Left renal pelvis (tissue), 4 donors: ENCODE measurements at regions not wholly inside any gene's neighbourhood (a gene's known extent, or its start where the extent isn't known, plus 50 kb on each side); places are given as distances from the start of the nearest gene placed in this dataset.
"Not testable (repeated sequence)": the region's sequence is repeated elsewhere in the genome, so short reads cannot be mapped to it uniquely, and the experiment has no call there.

Source experiments
- DNase-seq, 4 donors: peaks; one replicate each; pipeline ENCODE4 v3.0.0-alpha.2; 2013; ENCODE audit warnings: low read depth in 4 of 4, low spot score in 3 of 4

DNA sequence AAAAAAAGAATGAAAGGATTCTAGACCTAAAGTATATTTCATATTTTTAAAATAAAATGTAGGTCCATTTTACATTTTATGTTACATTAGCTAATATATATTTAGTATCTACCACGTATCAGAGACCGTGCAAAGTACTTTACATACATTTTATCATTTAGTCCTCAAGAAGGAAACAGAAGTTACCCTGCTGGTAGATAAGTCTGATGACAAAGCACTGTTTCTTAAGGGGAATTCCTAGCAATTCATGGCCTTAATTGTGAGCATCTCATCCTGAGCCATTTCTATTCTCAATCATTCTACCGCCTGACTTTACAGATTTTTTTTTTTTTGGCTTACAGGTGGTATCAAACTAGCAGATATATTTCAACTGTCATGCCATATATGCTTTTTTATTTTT, 367.7 kb downstream of the PRELID2 start:
- DNase-seq: no peak

DNA sequence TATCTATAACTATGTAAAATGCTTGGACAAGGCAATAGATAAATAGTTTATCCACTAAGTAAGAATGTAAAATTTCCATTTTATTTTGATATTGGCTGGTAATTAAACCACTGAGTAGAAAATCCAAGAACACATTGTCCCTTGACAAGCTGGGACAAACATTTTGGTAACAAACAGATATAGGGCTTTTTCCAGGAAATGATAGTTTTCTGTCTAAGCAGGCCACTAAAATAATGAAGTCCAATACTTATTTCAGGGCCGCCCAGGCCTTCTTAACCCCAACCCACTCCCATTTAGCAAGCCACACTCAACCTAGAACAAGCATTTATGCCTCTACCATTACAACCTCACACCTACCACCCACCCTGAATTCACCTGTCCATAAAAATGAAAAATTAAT, 368.6 kb downstream of the PRELID2 start:
- DNase-seq: no peak

DNA sequence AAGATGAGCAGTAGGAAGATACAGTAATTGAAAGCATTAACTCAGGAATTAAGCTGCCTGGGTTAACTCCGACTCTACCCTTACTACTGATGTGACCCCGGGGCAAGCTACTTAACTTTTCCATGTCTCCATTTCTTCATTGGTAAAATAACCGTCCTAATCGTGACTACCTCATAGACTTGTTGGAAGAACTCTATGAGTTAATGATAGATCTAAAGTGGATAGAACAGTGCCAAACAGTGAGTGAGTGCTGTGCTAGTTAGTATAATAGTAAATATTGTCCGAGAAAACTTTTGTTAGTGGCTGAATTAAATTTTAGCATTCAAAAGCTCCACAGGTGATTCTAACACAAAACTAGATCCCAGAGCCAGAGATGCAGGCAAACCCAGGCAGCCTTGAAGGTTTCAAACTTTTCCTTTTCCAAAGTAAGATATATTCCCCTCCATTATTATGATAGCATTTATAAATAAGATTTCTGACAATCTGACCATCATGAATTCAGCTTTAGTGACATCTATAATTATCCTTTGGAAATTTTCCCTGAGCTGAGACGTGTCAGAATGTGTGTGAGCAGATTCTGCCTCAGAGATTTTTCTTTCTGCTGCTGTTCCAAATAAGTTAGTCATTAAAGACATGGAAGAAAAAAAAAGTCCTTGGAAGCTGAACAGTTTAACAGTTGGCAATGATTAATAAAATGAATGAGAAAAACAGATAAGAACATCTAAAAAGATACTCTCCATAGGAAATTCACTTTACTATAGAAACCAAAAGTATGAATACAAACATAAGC, 369.5 kb downstream of the PRELID2 start:
- DNase-seq: no peak

DNA sequence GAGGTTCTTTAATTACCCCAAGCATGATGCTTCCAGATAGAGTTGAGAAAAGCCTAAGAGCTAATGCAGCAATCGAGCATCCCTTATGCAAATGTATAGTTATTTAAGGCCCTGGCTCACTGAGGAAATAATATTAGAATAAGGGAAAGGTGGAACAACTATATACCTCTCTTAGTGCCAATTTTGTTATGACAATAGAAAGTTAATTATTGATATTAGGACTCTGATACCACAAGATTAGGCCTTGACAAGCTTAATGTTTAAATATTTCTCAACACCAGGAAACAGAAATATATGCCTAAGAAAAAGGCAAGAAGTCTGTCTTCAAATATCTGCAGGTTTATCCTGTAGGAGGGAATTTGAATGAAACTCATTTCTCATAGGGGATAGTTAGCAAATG, 371.0 kb downstream of the PRELID2 start:
- DNase-seq: no peak

DNA sequence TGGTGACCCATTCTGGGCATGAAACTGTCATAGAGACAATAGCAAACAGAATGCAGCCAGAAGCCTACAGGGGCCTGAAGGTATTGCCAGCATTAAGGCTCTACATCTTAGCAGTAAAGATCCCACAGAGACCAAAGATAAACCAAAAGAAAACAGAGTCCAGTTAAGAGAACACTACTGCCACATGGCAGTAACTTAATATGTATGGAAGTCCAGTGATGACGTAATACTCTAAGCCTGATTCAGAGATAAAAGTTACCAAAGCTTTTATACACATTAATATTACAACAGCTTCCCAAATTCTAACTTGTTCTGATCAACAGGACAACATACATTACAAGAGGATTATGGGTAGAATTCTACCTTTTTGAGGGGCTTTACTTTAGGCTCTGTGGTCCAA, 371.5 kb downstream of the PRELID2 start:
- no peak for DNase-seq

DNA sequence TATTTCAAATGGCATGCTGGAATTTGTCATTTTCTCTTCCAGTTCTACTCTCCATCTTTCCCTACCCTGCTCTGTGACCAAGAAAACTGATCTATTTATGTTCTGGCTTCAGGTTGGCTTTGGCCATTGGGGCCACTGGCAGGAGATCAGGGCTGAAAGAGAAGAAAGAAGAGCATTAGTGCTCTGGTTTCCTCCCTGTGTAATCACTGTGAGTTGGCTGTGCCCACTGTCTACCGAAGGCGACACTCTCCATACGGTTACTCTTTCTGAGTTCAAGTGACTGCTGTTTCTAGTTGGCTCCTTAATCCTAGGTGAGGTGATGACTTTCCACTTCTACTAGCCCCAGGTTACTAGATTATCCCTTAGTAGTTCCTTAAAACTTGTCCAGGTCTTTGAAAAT, 372.6 kb downstream of the PRELID2 start:
- no peak for DNase-seq

DNA sequence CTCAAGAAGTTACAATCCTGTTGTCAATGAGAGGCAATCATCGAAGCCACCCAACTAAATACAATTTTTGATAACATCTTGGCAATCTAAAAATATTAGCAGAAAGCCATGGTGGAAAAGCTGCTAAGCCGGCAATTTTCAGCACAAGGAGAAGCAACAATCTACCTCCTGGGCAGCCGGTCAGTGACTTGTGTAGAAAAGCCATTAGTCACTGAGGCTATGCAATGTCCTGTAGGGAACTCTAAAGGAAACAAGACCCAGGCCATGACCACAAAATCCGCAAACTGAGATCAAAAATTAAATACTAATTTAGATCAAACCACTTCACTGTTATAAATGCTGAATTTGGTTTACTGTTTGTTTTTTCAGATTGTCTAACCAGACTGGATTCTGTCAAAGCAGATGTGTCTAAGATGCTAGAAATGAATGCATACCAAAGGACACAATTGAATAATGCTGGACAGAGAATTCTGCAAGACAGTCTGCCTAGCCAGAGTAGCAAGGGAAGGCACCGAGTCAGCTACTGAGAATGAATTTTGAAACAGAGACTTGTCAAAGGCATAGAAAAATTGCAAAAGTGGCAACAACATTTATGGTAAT, 384.8 kb downstream of the PRELID2 start:
- no peak for DNase-seq

DNA sequence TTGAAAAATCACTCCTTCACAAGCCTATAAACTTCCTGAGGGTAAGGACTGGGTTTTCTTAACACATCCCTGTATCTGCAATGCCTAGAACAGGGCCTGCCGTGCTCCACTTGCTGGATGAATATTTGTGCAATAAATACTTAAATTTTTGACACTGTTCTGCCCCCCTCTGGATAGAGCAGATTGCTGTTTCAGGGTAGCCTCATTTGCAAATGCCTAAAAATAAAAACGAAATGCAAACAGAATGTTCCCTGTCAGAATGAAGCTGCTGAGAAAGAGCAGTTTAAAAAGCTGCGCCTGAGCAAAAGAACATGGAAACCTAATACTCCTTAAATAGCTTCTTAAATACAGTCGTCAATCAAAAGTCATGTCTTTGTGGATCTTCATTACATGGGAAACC, 385.3 kb downstream of the PRELID2 start:
- no peak for DNase-seq

DNA sequence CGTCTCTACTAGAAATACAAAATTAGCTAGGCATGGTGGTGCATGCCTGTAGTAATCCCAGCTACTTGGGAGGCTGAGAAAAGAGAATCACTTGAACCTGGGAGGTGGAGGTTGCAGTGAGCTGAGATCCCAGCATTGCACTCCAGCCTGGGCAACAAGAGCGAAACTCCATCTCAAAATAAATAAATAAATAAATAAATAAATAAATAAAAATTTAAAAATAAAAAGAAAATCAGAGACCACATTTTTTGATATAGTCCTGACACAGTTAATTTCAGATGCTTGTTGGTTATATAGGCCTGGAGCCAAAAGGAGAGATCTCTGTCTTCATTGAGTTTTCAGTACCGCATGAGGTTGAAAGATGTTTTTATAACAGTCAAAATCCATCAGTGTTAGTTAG, 388.3 kb downstream of the PRELID2 start:
- not testable (repeated sequence) for DNase-seq

DNA sequence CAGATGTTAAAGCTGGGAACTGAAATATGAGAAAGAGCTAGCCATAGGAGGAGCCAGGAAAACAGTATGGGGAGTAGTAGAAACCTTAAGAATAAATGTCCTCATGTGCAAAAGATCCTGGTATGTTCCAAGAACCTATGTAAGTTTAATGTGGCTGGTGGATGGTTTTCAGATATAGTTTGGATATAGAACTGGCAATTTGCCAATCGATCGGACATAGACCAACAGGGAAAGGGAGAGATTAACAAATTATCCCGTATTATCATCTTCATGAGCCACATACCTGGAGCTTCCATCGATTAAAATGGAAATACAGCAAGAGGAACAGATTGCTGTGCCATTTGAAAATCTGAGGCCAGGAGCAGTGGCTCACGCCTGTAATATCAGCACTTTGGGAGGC, 388.7 kb downstream of the PRELID2 start:
- DNase-seq: no peak

DNA sequence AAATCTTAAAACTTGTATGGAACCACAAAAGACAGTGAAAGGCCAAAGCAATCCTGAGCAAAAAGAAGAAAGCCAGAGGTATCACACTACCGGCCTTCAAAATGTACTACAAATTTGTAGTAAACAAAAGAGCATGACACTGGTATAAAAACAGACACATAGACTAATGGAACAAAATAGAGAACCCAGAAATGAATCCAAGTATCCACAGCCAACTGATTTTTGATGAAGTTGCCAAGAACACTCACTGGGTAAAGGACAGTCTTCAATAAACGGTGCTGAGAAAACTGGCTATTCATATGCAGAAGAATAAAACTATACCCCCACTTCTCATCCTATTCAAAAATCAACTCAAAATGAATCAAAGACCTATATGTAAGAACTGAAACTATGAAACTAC, 390.1 kb downstream of the PRELID2 start:
- DNase-seq: no peak

DNA sequence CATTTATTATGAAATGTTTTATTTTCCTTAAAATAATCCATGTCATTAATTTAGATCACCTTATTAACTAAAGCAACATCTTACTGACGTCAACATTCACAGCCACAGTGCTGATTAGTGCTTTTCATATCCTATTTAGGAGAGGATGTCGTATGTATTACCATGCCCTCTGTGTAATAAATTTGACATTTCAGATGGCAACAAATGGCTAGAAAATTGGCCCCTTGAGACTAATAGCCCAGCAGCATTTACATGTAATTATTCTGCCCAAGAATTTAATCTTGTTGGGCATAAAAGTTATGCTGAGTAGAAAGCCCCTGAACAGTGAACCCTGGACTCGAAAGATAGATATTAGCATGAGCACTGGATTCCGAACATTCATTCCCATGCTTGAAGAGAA, 391.2 kb downstream of the PRELID2 start:
- DNase-seq: no peak

DNA sequence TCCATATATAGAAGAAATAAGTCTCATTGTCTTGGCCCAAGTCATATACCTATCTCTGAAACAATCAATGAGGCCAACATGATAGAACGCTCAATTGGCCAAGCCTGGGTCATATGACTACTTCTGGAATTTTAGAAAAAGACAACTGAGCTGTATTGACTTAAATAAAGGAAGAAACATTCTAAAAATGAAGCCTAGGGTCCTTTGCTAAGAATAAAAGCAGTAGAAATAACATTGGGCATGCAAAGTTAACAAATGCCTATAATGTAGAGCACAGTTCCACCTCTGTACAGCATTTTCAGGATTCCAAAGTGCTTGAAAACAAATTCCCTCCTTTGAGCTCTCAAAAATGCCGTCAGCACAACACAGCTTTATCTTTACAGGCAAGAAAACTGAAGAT, 391.8 kb downstream of the PRELID2 start:
- DNase-seq: no peak

DNA sequence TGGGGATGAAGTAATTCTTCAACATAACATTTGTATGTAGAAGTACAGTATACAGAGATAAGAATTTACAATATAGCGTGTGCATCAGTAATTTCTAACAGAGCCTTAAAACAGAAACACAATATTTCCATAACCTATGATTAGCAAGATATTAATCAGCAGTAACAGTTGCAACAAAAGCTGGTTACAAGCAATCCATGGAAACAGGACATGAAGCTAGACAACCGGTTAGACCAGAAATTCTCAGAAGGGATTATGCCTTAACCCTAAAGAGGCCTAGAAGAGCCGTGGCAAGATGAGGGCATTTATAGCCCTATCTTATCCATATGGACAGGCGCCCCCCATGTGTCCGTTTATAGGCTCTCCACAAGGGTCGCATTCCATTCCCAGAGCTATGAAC, 392.5 kb downstream of the PRELID2 start:
- DNase-seq: not testable (repeated sequence)

DNA sequence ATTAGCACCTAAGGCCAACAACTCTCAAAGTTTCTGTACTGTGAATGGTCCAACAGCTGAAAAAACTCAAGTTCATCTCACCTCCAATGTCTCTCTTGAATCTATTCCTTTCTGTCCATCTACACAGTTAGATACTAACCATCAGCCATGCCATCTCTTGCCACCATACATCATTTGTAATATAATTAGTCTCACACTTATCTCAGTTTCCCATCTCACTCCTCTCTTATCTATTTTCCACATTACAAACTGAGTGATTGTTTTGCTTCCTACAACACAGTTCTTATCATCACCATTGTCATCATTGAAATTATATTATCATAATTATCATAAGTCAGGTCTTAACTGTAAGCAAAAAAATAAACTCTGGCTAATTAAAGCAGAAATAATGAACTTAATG, 393.9 kb downstream of the PRELID2 start:
- DNase-seq: no peak

DNA sequence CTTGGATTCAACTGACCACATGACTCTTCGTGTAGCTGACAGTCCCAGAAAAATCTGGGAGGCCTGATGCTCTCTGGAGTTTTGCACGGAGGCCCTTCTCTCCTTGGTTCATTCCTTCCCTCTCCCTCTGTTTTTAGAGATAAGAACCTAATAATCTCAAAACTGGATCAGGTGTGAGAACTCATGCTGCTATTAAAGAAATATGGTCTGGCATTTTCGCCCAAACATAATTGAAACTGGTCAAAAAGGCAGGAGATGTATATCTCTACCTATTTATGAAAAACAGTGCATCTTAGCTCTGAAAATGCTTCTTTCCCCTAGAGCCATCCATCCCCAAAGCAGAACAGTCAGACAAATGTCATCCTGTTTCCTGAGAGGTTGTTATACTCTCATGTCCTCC, 397.5 kb downstream of the PRELID2 start:
- DNase-seq: no peak

DNA sequence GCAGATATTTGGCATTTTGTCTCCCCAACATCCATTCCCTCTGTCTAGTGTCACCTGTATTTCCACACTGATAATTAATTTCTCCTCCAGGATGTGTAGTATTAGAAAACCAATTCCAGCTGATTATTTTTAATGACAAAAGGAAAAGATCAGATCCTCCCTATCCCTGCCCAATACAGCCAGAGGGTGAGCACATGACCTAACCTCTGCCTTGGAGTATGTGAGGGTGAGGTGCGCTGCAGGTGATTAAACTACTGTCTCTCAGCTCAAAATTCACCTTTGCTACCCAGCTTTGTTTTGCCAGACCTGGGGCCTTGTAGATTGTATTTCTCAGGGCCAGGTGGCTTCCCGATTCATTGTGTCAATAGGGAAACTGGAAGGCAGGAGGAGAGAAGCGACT, 402.1 kb downstream of the PRELID2 start:
- DNase-seq: no peak

DNA sequence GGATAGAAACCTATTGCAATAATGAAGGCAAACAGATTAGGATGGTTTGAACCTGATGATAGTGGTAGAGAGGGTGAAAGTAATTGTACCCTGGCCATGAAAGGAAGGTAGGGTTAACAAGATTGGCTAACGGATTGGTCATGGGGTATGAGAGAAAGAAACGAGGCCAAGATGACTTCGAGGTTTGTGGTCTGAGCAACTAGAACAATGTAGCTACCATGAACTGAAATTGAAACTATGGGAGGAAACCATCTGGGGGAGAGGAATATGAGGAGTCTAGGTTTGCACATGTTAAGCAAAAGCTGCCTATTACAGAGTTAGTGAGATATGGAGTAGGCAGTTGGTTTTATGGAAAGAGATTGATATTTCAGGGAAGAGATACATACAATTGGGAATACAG, 406.0 kb downstream of the PRELID2 start:
- DNase-seq: no peak

DNA sequence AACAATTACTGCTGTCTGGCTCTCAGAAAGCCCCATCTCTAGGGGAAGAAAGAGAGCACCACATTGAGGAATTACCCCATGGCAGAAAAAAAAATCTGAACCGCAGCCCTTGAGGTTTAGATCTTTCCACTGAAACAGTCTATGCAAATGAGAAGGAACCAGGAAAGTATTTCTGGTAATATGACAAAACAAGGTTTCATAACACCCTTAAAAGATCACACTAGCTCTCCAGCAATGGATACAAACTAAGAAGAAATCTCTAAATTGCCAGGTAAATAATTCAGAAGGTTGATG, 427.1 kb downstream of the PRELID2 start:
- no peak for DNase-seq

DNA sequence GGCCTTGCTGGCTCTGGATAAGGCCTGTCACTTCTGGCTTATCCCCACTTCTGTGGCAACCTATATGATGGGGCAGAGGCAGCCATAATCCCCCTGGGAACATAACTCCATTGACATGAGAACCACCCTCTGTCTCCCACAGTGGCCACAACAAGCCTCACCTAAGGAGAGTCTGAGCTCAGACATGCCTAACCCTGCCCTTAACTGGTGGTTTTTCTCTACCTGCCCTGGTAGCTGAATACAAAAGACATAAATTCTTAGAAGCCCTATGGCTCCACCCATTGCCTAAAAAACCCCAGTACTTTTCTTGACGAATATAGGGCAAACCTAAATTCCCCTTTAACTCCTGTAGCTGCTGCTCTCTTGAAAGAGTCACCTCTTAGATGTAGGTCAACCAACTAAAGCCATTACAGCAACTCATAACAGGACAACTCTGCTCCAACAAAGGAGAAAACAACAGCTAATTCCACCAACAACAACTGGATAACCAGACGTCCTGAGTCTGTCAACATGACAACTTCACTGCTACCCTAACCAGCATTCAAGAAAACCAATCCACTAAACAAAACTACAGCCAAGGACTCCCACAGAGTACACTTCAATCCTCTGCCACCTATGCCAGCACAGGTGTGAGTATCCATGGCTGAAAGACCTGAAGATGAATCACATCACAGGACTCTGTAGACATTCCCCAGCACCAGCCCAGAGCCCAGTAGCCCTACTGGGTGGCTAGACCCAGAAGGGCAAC, 427.7 kb downstream of the PRELID2 start:
- DNase-seq: no peak

DNA sequence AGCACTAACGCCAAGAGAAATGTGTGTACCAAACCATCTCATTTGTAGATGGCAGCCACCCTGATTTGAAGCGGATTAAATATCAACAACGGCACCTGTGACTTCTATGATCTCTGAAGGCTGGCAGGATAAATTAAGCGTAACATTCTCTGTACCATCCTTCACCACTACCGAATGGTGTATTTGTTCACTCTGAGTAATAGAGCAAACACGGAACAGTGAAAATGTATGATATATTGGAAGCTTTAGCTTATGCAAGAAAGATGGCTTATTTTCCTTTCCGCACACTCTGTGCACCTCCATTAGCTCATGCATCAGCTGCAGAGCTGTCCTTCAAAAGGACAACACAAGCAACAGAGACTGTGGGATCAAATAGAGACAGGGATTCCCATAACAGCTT, 431.1 kb downstream of the PRELID2 start:
- no peak for DNase-seq

DNA sequence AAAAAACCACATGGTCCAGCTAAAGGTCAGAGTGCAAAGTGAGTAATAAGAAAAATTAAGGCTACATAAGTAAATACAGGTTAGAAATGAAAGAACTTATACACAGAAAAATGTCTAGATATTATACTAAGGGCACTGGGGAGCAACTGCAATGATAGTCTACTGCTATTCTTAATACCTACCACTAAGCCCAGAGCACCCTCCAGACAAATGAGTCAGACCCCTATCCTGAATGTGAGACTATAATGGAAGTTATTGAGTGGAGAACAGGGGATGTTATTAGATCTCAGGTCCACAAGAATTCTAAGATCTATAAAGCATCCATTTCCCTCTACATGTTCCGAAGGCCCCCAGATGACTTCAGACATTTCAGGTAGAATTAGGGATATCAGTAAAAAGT, 438.3 kb downstream of the PRELID2 start:
- DNase-seq: no peak
